ENCODE measurements at regions not wholly inside any gene's neighbourhood (a gene's known extent, or its start where the extent isn't known, plus 50 kb on each side); places are given as distances from the start of the nearest gene placed in this dataset.
"Not testable (repeated sequence)": the region's sequence is repeated elsewhere in the genome, so short reads cannot be mapped to it uniquely, and the experiment has no call there.

GRCh38 chr18:30839056-30839561 lies 203.4 kb downstream of the DSC3 start:
- TF ChIP-seq CTCF, POLR2A (IDR thresholded peaks at IDR 0.05): not testable (repeated sequence)

Measured in lower leg skin (tissue), 3 donors.